ENCODE measurements at regions not wholly inside any gene's neighbourhood (a gene's known extent, or its start where the extent isn't known, plus 50 kb on each side); places are given as distances from the start of the nearest gene placed in this dataset.

DNA sequence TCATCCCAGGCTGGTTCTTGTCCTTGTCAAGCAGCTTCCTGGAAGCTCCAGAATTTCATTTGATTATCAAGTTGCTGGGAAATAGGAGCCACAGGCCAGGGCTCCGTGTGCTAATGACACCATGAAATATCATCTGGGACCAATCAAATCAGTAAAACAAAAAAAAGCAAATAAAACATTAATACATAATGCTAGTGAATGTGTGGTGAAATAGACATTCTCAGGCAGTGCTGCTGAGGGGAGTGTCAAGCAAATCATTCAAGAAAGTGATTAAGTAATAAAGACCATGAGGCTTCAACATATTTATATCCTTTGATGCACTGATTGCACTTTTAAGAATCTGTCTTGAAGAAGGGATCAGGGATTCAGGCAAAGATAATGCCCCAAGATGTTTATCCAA, 213.7 kb downstream of the MATN1 start:
- no peak overlapping the region for H3K4me3 ChIP-seq (ENCODE audit: low read length)
- no peak for DNase-seq (ENCODE audit: low read depth)
- TF ChIP-seq, protein P1, sequence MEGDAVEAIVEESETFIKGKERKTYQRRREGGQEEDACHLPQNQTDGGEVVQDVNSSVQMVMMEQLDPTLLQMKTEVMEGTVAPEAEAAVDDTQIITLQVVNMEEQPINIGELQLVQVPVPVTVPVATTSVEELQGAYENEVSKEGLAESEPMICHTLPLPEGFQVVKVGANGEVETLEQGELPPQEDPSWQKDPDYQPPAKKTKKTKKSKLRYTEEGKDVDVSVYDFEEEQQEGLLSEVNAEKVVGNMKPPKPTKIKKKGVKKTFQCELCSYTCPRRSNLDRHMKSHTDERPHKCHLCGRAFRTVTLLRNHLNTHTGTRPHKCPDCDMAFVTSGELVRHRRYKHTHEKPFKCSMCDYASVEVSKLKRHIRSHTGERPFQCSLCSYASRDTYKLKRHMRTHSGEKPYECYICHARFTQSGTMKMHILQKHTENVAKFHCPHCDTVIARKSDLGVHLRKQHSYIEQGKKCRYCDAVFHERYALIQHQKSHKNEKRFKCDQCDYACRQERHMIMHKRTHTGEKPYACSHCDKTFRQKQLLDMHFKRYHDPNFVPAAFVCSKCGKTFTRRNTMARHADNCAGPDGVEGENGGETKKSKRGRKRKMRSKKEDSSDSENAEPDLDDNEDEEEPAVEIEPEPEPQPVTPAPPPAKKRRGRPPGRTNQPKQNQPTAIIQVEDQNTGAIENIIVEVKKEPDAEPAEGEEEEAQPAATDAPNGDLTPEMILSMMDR (IDR thresholded peaks at IDR 0.05; ENCODE audit: insufficient read depth, low read depth, low read length, missing control alignments), result no peak

DNA sequence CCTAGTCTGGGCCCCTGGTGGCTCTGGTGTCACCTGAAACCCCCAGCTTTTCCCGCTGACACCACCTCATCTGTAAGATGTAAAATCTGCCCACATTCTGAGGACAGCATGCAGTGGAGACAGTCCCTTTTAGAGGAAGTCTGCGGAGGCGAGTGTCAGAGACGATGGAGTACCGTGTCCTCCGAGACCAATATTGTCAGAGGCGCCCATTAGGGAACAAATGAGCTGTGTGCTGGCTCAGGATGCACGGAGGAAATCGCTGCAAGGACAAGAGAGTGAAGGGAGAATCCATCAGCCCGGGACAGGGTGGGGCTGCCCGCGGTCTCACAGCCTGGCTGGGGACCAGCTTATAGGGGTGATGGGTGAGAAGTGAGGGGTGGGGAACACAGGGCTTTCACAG, 214.8 kb downstream of the MATN1 start:
- TF ChIP-seq, protein P1 (IDR thresholded peaks at IDR 0.05; ENCODE audit: insufficient read depth, low read depth, low read length, missing control alignments), result no peak

DNA sequence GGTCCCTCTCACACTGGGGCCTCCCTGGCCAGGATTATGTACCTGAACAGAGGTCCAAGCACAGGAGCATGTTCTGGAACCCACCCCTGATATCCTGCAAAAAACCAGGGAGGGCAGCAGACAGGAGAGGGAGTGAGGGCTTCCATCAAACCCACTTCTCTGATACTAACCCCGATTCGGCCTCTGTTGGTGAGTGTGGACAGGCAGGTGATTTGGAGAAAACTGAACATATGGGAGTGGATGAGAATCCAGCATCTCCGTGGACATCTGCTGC, 215.3 kb downstream of the MATN1 start:
- no peak for DNase-seq (ENCODE audit: low read depth)
- TF ChIP-seq, protein P1 (IDR thresholded peaks at IDR 0.05; ENCODE audit: insufficient read depth, low read depth, low read length, missing control alignments), result no peak

More for the DNA sequence above, 214.8 kb downstream of the MATN1 start:
- no peak overlapping the region for H3K4me3 ChIP-seq (ENCODE audit: low read length)
- no peak for DNase-seq (ENCODE audit: low read depth)

DNA sequence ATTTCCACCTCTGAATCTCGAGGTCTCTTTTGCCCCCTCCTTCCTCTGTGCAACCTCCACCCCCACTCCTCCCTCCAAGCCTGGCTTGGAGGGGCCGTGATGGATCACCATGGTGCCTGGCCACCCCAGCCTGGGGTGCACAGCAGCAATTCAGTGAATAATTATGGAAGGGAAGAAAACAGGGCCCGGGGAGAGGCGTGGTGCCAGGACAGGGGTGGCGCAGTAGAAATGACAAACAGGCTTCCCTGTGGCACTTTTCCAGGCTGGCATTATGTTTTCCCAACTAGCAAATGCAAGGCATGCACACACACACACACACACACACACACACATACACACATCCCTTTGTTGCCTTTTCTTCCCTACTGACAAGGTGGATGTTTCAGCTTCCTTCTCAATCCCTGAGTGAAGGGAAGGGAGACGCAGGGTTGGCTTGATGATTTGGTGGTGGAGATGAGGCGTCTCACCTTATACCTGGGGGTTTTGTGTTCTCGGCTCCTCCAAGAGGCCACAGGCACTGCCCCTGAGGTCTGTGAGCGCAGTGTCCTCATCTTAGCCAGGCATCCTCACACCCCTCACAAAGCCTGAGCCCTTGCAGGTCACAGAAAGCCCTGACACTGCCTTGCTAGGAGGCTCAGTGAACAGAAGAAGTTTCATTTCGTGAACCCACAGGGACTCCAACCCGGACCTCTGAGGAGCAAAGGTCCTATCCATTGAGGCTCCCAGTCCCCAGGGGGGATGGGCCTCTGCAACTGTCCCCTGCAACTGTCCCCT, 215.8 kb downstream of the MATN1 start:
- no peak overlapping the region for H3K4me3 ChIP-seq (ENCODE audit: low read length)

More for the DNA sequence above, 215.3 kb downstream of the MATN1 start:
- no peak overlapping the region for H3K4me3 ChIP-seq (ENCODE audit: low read length)

DNA sequence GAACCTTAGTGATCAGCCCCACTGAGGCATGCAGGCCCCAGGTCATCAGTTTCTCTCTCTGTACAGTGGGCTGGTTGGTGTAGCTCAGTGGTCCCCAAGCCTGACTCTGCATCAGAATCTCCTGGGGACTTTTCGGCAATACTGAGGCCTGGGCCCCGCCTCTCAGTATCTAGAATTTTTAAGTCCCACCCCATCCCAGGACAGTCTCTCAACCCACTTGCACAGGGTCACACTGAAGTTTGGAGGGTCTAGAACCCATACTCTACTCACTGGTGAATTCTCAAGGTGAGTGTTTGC, 216.4 kb downstream of the MATN1 start:
- TF ChIP-seq, protein P1 (IDR thresholded peaks at IDR 0.05; ENCODE audit: insufficient read depth, low read depth, low read length, missing control alignments), result no peak
- no peak for DNase-seq (ENCODE audit: low read depth)
- H3K4me3 ChIP-seq (ENCODE audit: low read length), result no peak overlapping the region

More for the DNA sequence above, 215.8 kb downstream of the MATN1 start:
- no peak for DNase-seq (ENCODE audit: low read depth)
- TF ChIP-seq, protein P1 (IDR thresholded peaks at IDR 0.05; ENCODE audit: insufficient read depth, low read depth, low read length, missing control alignments), result no peak

DNA sequence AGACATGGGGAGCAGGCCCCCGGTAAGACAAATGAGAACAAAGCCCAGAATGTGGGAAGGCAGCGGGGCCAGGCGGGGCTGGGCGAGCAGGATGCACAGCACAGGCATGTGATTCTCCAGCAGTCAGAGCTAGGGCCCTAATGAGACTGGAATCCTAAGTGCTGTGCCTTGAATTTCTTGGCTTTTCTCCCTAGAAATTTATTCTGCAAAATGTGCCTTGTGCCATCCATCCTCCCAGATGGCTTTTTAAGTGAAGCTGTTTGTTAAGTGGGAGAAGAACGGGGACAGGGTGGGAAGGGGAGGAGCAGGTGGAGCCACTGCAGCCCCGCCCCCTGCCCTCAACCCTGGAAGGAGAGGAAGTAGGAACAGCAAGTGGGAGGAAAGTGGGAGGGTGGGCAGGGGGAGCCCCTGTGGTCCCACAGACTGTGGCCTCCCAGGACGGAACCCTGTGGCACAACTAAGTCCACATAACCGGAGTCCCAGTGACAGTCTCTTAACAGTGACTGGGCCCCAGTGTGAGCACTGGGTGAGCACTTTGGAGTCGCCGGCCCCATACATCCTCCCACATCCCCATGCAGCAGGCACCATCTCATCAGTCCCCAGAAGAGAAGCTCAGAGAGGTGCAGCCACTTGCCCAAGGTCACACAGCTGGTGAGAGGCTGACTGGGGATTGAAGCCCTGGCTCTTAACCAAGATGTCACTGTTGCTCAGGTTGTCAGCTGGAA, 216.9 kb downstream of the MATN1 start:
- TF ChIP-seq, protein P1 (IDR thresholded peaks at IDR 0.05; ENCODE audit: insufficient read depth, low read depth, low read length, missing control alignments), result no peak
- DNase-seq (ENCODE audit: low read depth), result no peak
- no peak overlapping the region for H3K4me3 ChIP-seq (ENCODE audit: low read length)

DNA sequence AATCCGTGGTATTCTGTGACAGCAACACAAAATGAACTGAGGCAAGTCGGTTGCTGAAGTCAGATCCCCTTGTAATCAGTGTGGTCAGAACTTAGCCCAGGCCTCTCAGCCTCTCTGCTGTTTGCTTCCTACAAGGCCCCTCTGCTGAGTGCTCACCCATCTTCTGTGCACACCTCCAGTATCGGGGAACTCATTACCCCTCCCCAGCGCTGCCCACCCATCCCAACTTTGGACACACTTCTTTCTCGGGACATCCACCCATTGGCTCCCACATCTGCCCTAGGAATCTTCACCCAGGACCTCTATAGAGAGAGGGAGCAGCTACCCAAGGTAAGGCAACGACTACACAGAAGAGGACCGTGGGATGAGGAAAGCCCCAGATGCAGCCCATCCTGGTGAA, 217.5 kb downstream of the MATN1 start:
- TF ChIP-seq, protein P1 (IDR thresholded peaks at IDR 0.05; ENCODE audit: insufficient read depth, low read depth, low read length, missing control alignments), result no peak
- DNase-seq (ENCODE audit: low read depth), result no peak
- no peak overlapping the region for H3K4me3 ChIP-seq (ENCODE audit: low read length)

Data from epithelial cell of esophagus (primary cell).